IPS DF 6.9 (cell line): ENCODE measurements at regions not wholly inside any gene's neighbourhood (a gene's known extent, or its start where the extent isn't known, plus 50 kb on each side); places are given as distances from the start of the nearest gene placed in this dataset.

ENCODE experiments used
- DNase-seq: peaks from one replicate; pipeline ENCODE4 v3.0.0-alpha.2; 2013; ENCODE audit warnings: low read depth, low spot score
- H3K27ac ChIP-seq: one replicate; pipeline ENCODE4 v1.5.1; 2013; ENCODE audit warnings: low read length, control low read depth
- H3K27me3 ChIP-seq: 2 replicates; pipeline ENCODE4 v1.6.1; 2013; ENCODE audit warnings: mild to moderate bottlenecking, low read length; ENCODE audit not compliant: control insufficient read depth, insufficient read depth
- H3K36me3 ChIP-seq: 2 replicates; pipeline ENCODE4 v1.6.1; 2013; ENCODE audit warnings: low read length; ENCODE audit not compliant: control insufficient read depth, insufficient read depth
- H3K4me1 ChIP-seq: 2 replicates; pipeline ENCODE4 v1.6.1; 2013; ENCODE audit warnings: low read length; ENCODE audit not compliant: control insufficient read depth, insufficient read depth
- H3K4me3 ChIP-seq: 2 replicates; pipeline ENCODE4 v1.5.1; 2013; ENCODE audit warnings: mild to moderate bottlenecking, low read length
- H3K9me3 ChIP-seq: 2 replicates; pipeline ENCODE4 v1.6.1; 2013; ENCODE audit warnings: low read length, inconsistent platforms; ENCODE audit not compliant: control insufficient read depth, insufficient read depth
- WGBS: extraction: QIAGEN DNeasy Blood & Tissue Kit; methylation state at CpG from one replicate; pipeline ENCODE4 v1.1.7; 2013; ENCODE audit warnings: mixed read lengths, missing lambda C conversion rate; ENCODE audit not compliant: insufficient read length, insufficient coverage; 5-methylcytosine and 5-hydroxymethylcytosine counted together

DNA sequence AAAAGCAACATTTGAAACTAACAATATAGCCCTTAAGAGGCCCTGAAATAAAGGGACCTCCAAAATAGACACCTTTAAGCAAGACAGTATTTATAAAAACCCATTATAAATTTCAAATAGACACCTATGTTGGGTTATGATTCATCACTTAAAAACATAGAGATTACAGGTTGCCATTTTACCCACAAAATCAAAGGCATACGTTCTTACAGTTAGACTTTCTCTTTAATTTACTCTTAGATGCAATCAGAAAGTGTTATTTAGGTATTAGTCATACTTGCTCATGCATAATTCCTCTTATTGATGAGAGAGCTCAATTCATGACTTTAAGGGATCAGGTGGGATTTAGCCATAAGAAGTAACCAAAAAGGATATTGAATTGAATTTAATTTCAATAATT, 51.5 kb upstream of the TMEM200A start:
- no CpG with 5 or more reads among the region's 1 CpG for WGBS
- H3K36me3 ChIP-seq, result no peaks in the 10 kb centered on the region
- H3K4me3 ChIP-seq, result no peak overlapping the region
- H3K27me3 ChIP-seq, result no peaks in the 10 kb centered on the region
- H3K4me1 ChIP-seq, result no peaks in the 10 kb centered on the region
- no peaks in the 10 kb centered on the region for H3K9me3 ChIP-seq
- no peak for DNase-seq
- no peak overlapping the region for H3K27ac ChIP-seq

DNA sequence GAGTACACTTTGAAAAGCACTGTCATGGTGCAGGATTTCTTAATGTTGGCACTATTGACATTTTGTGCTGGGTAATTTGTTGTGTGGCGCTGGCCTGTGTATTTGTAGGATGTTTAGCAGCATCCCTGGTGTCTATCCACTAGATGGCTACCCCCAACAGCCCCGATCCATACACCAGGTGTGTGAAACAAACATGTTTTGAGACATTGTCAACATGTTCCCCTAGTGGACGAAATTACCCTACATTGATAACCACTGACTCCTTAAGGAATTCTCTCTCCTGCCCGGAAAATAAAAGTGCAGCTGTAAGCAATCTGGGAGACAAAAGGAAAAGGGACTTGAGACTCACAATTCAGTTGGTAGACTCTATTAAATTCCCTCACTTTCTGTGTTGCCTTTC, 52.6 kb upstream of the TMEM200A start:
- no peak for DNase-seq
- Histone ChIP-seq H3K27me3 (no peaks in the 10 kb centered on the region), H3K36me3 (no peaks in the 10 kb centered on the region), H3K9me3 (no peaks in the 10 kb centered on the region), H3K4me3 (no peak overlapping the region), H3K27ac (no peak overlapping the region), H3K4me1 (no peaks in the 10 kb centered on the region)
- no CpG with 5 or more reads among the region's 4 CpGs for WGBS

DNA sequence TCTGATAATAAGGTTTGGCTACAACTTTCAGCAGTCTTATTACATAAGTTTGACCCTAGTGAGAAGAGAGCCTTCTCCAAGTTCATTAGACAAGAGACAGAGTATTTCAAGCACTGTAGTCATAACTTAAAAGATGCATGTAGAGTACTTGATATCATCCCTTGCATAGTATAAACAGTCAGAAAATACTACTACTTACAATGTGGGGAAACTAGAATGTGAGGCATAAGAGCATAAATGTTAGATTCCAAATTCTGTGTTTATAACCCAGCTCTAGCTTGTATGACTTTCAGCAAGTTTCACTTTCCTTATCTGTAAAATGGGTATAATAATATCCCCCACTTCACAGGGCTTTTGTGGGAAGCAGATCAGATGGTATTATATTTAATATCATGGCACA, 56.8 kb upstream of the TMEM200A start:
- DNase-seq, result no peak
- Histone ChIP-seq H3K27ac (no peak overlapping the region), H3K9me3 (no peaks in the 10 kb centered on the region), H3K27me3 (no peaks in the 10 kb centered on the region), H3K4me3 (no peak overlapping the region), H3K36me3 (no peaks in the 10 kb centered on the region), H3K4me1 (no peaks in the 10 kb centered on the region)

- no peaks in the 10 kb centered on the region for H3K36me3 ChIP-seq
- no peaks in the 10 kb centered on the region for H3K9me3 ChIP-seq
- H3K27me3 ChIP-seq, result no peaks in the 10 kb centered on the region
- no peak overlapping the region for H3K27ac ChIP-seq
- H3K4me3 ChIP-seq, result no peak overlapping the region
- DNase-seq, result no peak
- no peaks in the 10 kb centered on the region for H3K4me1 ChIP-seq
- whole genome bisulfite sequencing, result no CpG with 5 or more reads among the region's 1 CpG
These were observed 58.0 kb upstream of the TMEM200A start for GRCh38 chr6:130307752-130308361.

GRCh38 chr6:130306377-130306776, 59.4 kb upstream of the TMEM200A start:
- Histone ChIP-seq H3K4me1 (no peaks in the 10 kb centered on the region), H3K27me3 (no peaks in the 10 kb centered on the region), H3K9me3 (no peaks in the 10 kb centered on the region), H3K36me3 (no peaks in the 10 kb centered on the region), H3K27ac (no peak overlapping the region), H3K4me3 (no peak overlapping the region)
- no peak for DNase-seq
- no CpG with 5 or more reads among the region's 2 CpGs for WGBS

GRCh38 chr6:130303431-130303830, 62.4 kb upstream of the TMEM200A start:
- Histone ChIP-seq H3K9me3 (no peaks in the 10 kb centered on the region), H3K4me3 (no peak overlapping the region), H3K27ac (no peak overlapping the region), H3K36me3 (no peaks in the 10 kb centered on the region), H3K27me3 (no peaks in the 10 kb centered on the region), H3K4me1 (no peaks in the 10 kb centered on the region)
- DNase-seq, result no peak

DNA sequence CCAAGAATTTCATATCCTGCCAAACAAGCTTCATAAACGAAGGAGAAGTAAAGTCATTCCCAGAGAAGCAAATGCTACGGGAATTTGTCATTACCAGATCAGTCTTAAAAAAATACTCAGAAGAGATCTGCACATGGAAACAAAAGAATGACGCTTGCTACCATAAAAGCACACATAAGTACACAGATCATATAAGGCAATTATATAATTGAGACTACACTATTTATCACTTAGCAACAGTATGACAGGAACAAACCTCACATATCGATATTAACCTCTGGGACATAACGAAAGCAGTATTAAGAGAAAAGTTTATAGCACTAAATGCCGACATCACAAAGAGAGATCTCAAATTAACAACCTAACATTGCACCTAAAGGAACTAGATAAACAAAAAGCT, 67.6 kb upstream of the TMEM200A start:
- H3K27ac ChIP-seq, result no peak overlapping the region
- H3K36me3 ChIP-seq, result no peaks in the 10 kb centered on the region
- no peaks in the 10 kb centered on the region for H3K4me1 ChIP-seq
- no CpG with 5 or more reads among the region's 6 CpGs for WGBS
- H3K27me3 ChIP-seq, result no peaks in the 10 kb centered on the region
- no peaks in the 10 kb centered on the region for H3K9me3 ChIP-seq
- no peak for DNase-seq
- no peak overlapping the region for H3K4me3 ChIP-seq

GRCh38 chr6:130296854-130297253, 69.0 kb upstream of the TMEM200A start:
- Histone ChIP-seq H3K9me3 (no peaks in the 10 kb centered on the region), H3K27ac (no peak overlapping the region), H3K4me1 (no peaks in the 10 kb centered on the region), H3K36me3 (no peaks in the 10 kb centered on the region), H3K27me3 (no peaks in the 10 kb centered on the region), H3K4me3 (no peak overlapping the region)
- no CpG with 5 or more reads among the region's 1 CpG for WGBS
- no peak for DNase-seq

GRCh38 chr6:130293800-130294199, 71.0 kb upstream of the SAMD3 start:
- H3K27ac ChIP-seq, result no peak overlapping the region
- no peak overlapping the region for H3K4me3 ChIP-seq
- H3K9me3 ChIP-seq, result no peaks in the 10 kb centered on the region
- H3K27me3 ChIP-seq, result no peaks in the 10 kb centered on the region
- no CpG with 5 or more reads among the region's 3 CpGs for WGBS
- peak; percentile 48 for DNase-seq
- H3K4me1 ChIP-seq, result no peaks in the 10 kb centered on the region
- no peaks in the 10 kb centered on the region for H3K36me3 ChIP-seq

- Histone ChIP-seq H3K27me3 (no peaks in the 10 kb centered on the region), H3K4me1 (no peaks in the 10 kb centered on the region), H3K4me3 (no peak overlapping the region), H3K27ac (no peak overlapping the region), H3K36me3 (no peaks in the 10 kb centered on the region), H3K9me3 (no peaks in the 10 kb centered on the region)
- no peak for DNase-seq
- no CpG with 5 or more reads among the region's 2 CpGs for WGBS
These were observed 65.3 kb upstream of the SAMD3 start for GRCh38 chr6:130288065-130288464.

GRCh38 chr6:130282234-130282995, 59.7 kb upstream of the SAMD3 start:
- no peak for DNase-seq

More at GRCh38 chr6:130282234-130282995, 59.7 kb upstream of the SAMD3 start:
- Histone ChIP-seq H3K36me3 (no peaks in the 10 kb centered on the region), H3K27ac (no peak overlapping the region), H3K4me1 (no peaks in the 10 kb centered on the region), H3K27me3 (no peaks in the 10 kb centered on the region), H3K9me3 (no peaks in the 10 kb centered on the region), H3K4me3 (no peak overlapping the region)
- no CpG with 5 or more reads among the region's 2 CpGs for WGBS
